ENCODE measurements at regions not wholly inside any gene's neighbourhood (a gene's known extent, or its start where the extent isn't known, plus 50 kb on each side); places are given as distances from the start of the nearest gene placed in this dataset.

GRCh38 chr3:74515451-74515850 is 99.0 kb downstream of the CNTN3 start:
- H3K27ac Mint-ChIP-seq, result no peak overlapping the region
- Histone ChIP-seq H3K27ac (ENCODE audit: low read length) (no peak overlapping the region), H3K4me3 (ENCODE audit: control insufficient read depth in 1 of 2, extremely low read depth in 1 of 2, low read length in 1 of 2) (no peak overlapping the region), H3K4me1 (ENCODE audit: control insufficient read depth in 1 of 2, extremely low read depth in 1 of 2, insufficient read depth in 2 of 2, low read length in 2 of 2) (no peaks in the 10 kb centered on the region), H3K27me3 (replicated peaks in 1 of 2; ENCODE audit: control insufficient read depth in 2 of 2, extremely low read depth in 1 of 2, insufficient read depth in 2 of 2, low read length in 1 of 2) (no peaks in the 10 kb centered on the region), H3K9me3 (no peaks in the 10 kb centered on the region), H3K36me3 (ENCODE audit: control insufficient read depth in 2 of 2, extremely low read depth in 1 of 2, insufficient read depth in 1 of 2, low read length in 1 of 2) (no peaks in the 10 kb centered on the region)
- DNase-seq (no peak), ATAC-seq (replicated peaks in 1 of 4) (no peak)
- no peaks in the 10 kb centered on the region for H3K4me1 Mint-ChIP-seq
- ChIA-PET POLR2A (no interaction called here), CTCF (no interaction called here)
- 57% methylated on average over 1 of the region's 3 CpGs for WGBS (ENCODE audit: insufficient coverage)
- H3K36me3 Mint-ChIP-seq, result no peaks in the 10 kb centered on the region
- H3K4me3 Mint-ChIP-seq, result no peak overlapping the region
- H3K27me3 Mint-ChIP-seq, result no peaks in the 10 kb centered on the region
- H3K9me3 Mint-ChIP-seq, result peaks cover 0 to 19% (median 8%) of the 10 kb centered on the region in 3 donors

GRCh38 chr3:74511078-74511477 is 103.4 kb downstream of the CNTN3 start:
- Mint-ChIP-seq H3K4me1 (no peaks in the 10 kb centered on the region), H3K36me3 (no peaks in the 10 kb centered on the region), H3K4me3 (no peak overlapping the region), H3K27me3 (no peaks in the 10 kb centered on the region), H3K9me3 (peaks cover 0 to 8% (median 8%) of the 10 kb centered on the region in 3 donors), H3K27ac (no peak overlapping the region)
- Histone ChIP-seq H3K4me3 (ENCODE audit: control insufficient read depth in 1 of 2, extremely low read depth in 1 of 2, low read length in 1 of 2) (no peak overlapping the region), H3K36me3 (ENCODE audit: control insufficient read depth in 2 of 2, extremely low read depth in 1 of 2, insufficient read depth in 1 of 2, low read length in 1 of 2) (no peaks in the 10 kb centered on the region), H3K27ac (ENCODE audit: low read length) (no peak overlapping the region), H3K27me3 (replicated peaks in 1 of 2; ENCODE audit: control insufficient read depth in 2 of 2, extremely low read depth in 1 of 2, insufficient read depth in 2 of 2, low read length in 1 of 2) (no peaks in the 10 kb centered on the region), H3K9me3 (no peaks in the 10 kb centered on the region), H3K4me1 (ENCODE audit: control insufficient read depth in 1 of 2, extremely low read depth in 1 of 2, insufficient read depth in 2 of 2, low read length in 2 of 2) (no peaks in the 10 kb centered on the region)
- ATAC-seq (replicated peaks in 1 of 4) (no peak), DNase-seq (no peak)
- POLR2A ChIA-PET, result no interaction called here
- CTCF ChIA-PET, result no interaction called here

GRCh38 chr3:74510261-74510818 is 104.1 kb downstream of the CNTN3 start:
- DNase-seq (no peak), ATAC-seq (replicated peaks in 1 of 4) (no peak)
- Mint-ChIP-seq H3K4me1 (no peaks in the 10 kb centered on the region), H3K9me3 (peaks cover 0 to 5% (median 4%) of the 10 kb centered on the region in 3 donors), H3K4me3 (no peak overlapping the region), H3K27ac (no peak overlapping the region), H3K27me3 (no peaks in the 10 kb centered on the region), H3K36me3 (no peaks in the 10 kb centered on the region)
- Histone ChIP-seq H3K9me3 (no peaks in the 10 kb centered on the region), H3K27me3 (replicated peaks in 1 of 2; ENCODE audit: control insufficient read depth in 2 of 2, extremely low read depth in 1 of 2, insufficient read depth in 2 of 2, low read length in 1 of 2) (no peaks in the 10 kb centered on the region), H3K27ac (ENCODE audit: low read length) (no peak overlapping the region), H3K36me3 (ENCODE audit: control insufficient read depth in 2 of 2, extremely low read depth in 1 of 2, insufficient read depth in 1 of 2, low read length in 1 of 2) (no peaks in the 10 kb centered on the region), H3K4me1 (ENCODE audit: control insufficient read depth in 1 of 2, extremely low read depth in 1 of 2, insufficient read depth in 2 of 2, low read length in 2 of 2) (no peaks in the 10 kb centered on the region), H3K4me3 (ENCODE audit: control insufficient read depth in 1 of 2, extremely low read depth in 1 of 2, low read length in 1 of 2) (no peak overlapping the region)
- WGBS (ENCODE audit: insufficient coverage), result 78% methylated on average over 3 of the region's 5 CpGs
- CTCF ChIA-PET, result no interaction called here
- POLR2A ChIA-PET, result no interaction called here

GRCh38 chr3:74507691-74508090 is 106.8 kb downstream of the CNTN3 start:
- no peaks in the 10 kb centered on the region for H3K27me3 Mint-ChIP-seq
- no peak overlapping the region for H3K4me3 Mint-ChIP-seq
- no peak overlapping the region for H3K4me3 ChIP-seq (ENCODE audit: control insufficient read depth in 1 of 2, extremely low read depth in 1 of 2, low read length in 1 of 2)
- H3K4me1 ChIP-seq (ENCODE audit: control insufficient read depth in 1 of 2, extremely low read depth in 1 of 2, insufficient read depth in 2 of 2, low read length in 2 of 2), result no peaks in the 10 kb centered on the region
- DNase-seq (no peak), ATAC-seq (replicated peaks in 1 of 4) (no peak)
- H3K9me3 Mint-ChIP-seq, result peaks cover 2 to 10% (median 6%) of the 10 kb centered on the region in 3 donors
- no peak overlapping the region for H3K27ac Mint-ChIP-seq
- ChIA-PET CTCF (no interaction called here), POLR2A (no interaction called here)
- H3K9me3 ChIP-seq, result peaks cover 3% of the 10 kb centered on the region
- no peak overlapping the region for H3K27ac ChIP-seq (ENCODE audit: low read length)
- H3K36me3 ChIP-seq (ENCODE audit: control insufficient read depth in 2 of 2, extremely low read depth in 1 of 2, insufficient read depth in 1 of 2, low read length in 1 of 2), result no peaks in the 10 kb centered on the region
- H3K36me3 Mint-ChIP-seq, result no peaks in the 10 kb centered on the region
- H3K27me3 ChIP-seq (replicated peaks in 1 of 2; ENCODE audit: control insufficient read depth in 2 of 2, extremely low read depth in 1 of 2, insufficient read depth in 2 of 2, low read length in 1 of 2), result no peaks in the 10 kb centered on the region
- 87% methylated on average over 3 of the region's 6 CpGs for WGBS (ENCODE audit: insufficient coverage)
- no peaks in the 10 kb centered on the region for H3K4me1 Mint-ChIP-seq

- CTCF ChIA-PET, result no interaction called here
- no peak overlapping the region for H3K27ac ChIP-seq (ENCODE audit: low read length)
- H3K4me3 ChIP-seq (ENCODE audit: control insufficient read depth in 1 of 2, extremely low read depth in 1 of 2, low read length in 1 of 2), result no peak overlapping the region
- ATAC-seq (replicated peaks in 1 of 4) (no peak), DNase-seq (no peak)
- no peaks in the 10 kb centered on the region for H3K27me3 ChIP-seq (replicated peaks in 1 of 2; ENCODE audit: control insufficient read depth in 2 of 2, extremely low read depth in 1 of 2, insufficient read depth in 2 of 2, low read length in 1 of 2)
- no peaks in the 10 kb centered on the region for H3K27me3 Mint-ChIP-seq
- no peaks in the 10 kb centered on the region for H3K36me3 ChIP-seq (ENCODE audit: control insufficient read depth in 2 of 2, extremely low read depth in 1 of 2, insufficient read depth in 1 of 2, low read length in 1 of 2)
- H3K9me3 ChIP-seq, result peaks cover 3% of the 10 kb centered on the region
- H3K36me3 Mint-ChIP-seq, result no peaks in the 10 kb centered on the region
- peaks cover 5 to 13% (median 8%) of the 10 kb centered on the region in 3 donors for H3K9me3 Mint-ChIP-seq
- no peaks in the 10 kb centered on the region for H3K4me1 Mint-ChIP-seq
- no CpG with 5 or more reads among the region's 1 CpG for WGBS (ENCODE audit: insufficient coverage)
- H3K27ac Mint-ChIP-seq, result no peak overlapping the region
- no peaks in the 10 kb centered on the region for H3K4me1 ChIP-seq (ENCODE audit: control insufficient read depth in 1 of 2, extremely low read depth in 1 of 2, insufficient read depth in 2 of 2, low read length in 2 of 2)
- POLR2A ChIA-PET, result no interaction called here
- no peak overlapping the region for H3K4me3 Mint-ChIP-seq
These were observed 108.2 kb downstream of the CNTN3 start for GRCh38 chr3:74506246-74506645.

GRCh38 chr3:74501007-74501406 is 113.5 kb downstream of the CNTN3 start:
- DNase-seq, result no peak
- H3K27ac ChIP-seq (ENCODE audit: low read length), result no peak overlapping the region
- H3K27me3 Mint-ChIP-seq, result no peaks in the 10 kb centered on the region
- peaks cover 4 to 13% (median 5%) of the 10 kb centered on the region in 3 donors for H3K9me3 Mint-ChIP-seq
- POLR2A ChIA-PET, result interaction anchor here in 1 of 2 donors (0.6 kb wide), 1 partner anchor 11 kb away, joined by 3 read pairs; no protein-coding TSS in a partner anchor
- no peak overlapping the region for H3K27ac Mint-ChIP-seq
- H3K4me3 Mint-ChIP-seq, result no peak overlapping the region
- 83% methylated on average over 2 of the region's 6 CpGs for WGBS (ENCODE audit: insufficient coverage)
- no peaks in the 10 kb centered on the region for H3K27me3 ChIP-seq (replicated peaks in 1 of 2; ENCODE audit: control insufficient read depth in 2 of 2, extremely low read depth in 1 of 2, insufficient read depth in 2 of 2, low read length in 1 of 2)
- no peak overlapping the region for H3K4me3 ChIP-seq (ENCODE audit: control insufficient read depth in 1 of 2, extremely low read depth in 1 of 2, low read length in 1 of 2)
- ATAC-seq (replicated peaks in 1 of 4), result no peak
- no peaks in the 10 kb centered on the region for H3K36me3 ChIP-seq (ENCODE audit: control insufficient read depth in 2 of 2, extremely low read depth in 1 of 2, insufficient read depth in 1 of 2, low read length in 1 of 2)
- peaks cover 3% of the 10 kb centered on the region for H3K9me3 ChIP-seq
- no peaks in the 10 kb centered on the region for H3K4me1 Mint-ChIP-seq
- no peaks in the 10 kb centered on the region for H3K4me1 ChIP-seq (ENCODE audit: control insufficient read depth in 1 of 2, extremely low read depth in 1 of 2, insufficient read depth in 2 of 2, low read length in 2 of 2)
- CTCF ChIA-PET, result interaction anchor here in 1 of 2 donors (0.6 kb wide), 2 partner anchors 59 to 187 kb away, joined by 3 read pairs; no protein-coding TSS in a partner anchor
- H3K36me3 Mint-ChIP-seq, result no peaks in the 10 kb centered on the region

GRCh38 chr3:74500257-74500656 is 114.2 kb downstream of the CNTN3 start:
- Histone ChIP-seq H3K4me3 (ENCODE audit: control insufficient read depth in 1 of 2, extremely low read depth in 1 of 2, low read length in 1 of 2) (no peak overlapping the region), H3K4me1 (ENCODE audit: control insufficient read depth in 1 of 2, extremely low read depth in 1 of 2, insufficient read depth in 2 of 2, low read length in 2 of 2) (no peaks in the 10 kb centered on the region), H3K27ac (ENCODE audit: low read length) (no peak overlapping the region), H3K36me3 (ENCODE audit: control insufficient read depth in 2 of 2, extremely low read depth in 1 of 2, insufficient read depth in 1 of 2, low read length in 1 of 2) (no peaks in the 10 kb centered on the region), H3K9me3 (peaks cover 3% of the 10 kb centered on the region), H3K27me3 (replicated peaks in 1 of 2; ENCODE audit: control insufficient read depth in 2 of 2, extremely low read depth in 1 of 2, insufficient read depth in 2 of 2, low read length in 1 of 2) (no peaks in the 10 kb centered on the region)
- CTCF ChIA-PET, result interaction anchor here in 1 of 2 donors (0.6 kb wide), 2 partner anchors 58 to 188 kb away, joined by 3 read pairs; no protein-coding TSS in a partner anchor
- H3K9me3 Mint-ChIP-seq, result peaks cover 3 to 13% (median 5%) of the 10 kb centered on the region in 3 donors
- 60% methylated on average over 1 of the region's 5 CpGs for WGBS (ENCODE audit: insufficient coverage)
- DNase-seq, result no peak
- no peak overlapping the region for H3K27ac Mint-ChIP-seq
- H3K4me3 Mint-ChIP-seq, result no peak overlapping the region
- no peaks in the 10 kb centered on the region for H3K27me3 Mint-ChIP-seq
- no peaks in the 10 kb centered on the region for H3K36me3 Mint-ChIP-seq
- ATAC-seq (replicated peaks in 1 of 4), result no peak
- POLR2A ChIA-PET, result interaction anchor here in 1 of 2 donors (0.6 kb wide), 1 partner anchor 10 kb away, joined by 3 read pairs; no protein-coding TSS in a partner anchor
- no peaks in the 10 kb centered on the region for H3K4me1 Mint-ChIP-seq
